ENCODE measurements at regions not wholly inside any gene's neighbourhood (a gene's known extent, or its start where the extent isn't known, plus 50 kb on each side); places are given as distances from the start of the nearest gene placed in this dataset.
"Not testable (repeated sequence)": the region's sequence is repeated elsewhere in the genome, so short reads cannot be mapped to it uniquely, and the experiment has no call there.

DNA sequence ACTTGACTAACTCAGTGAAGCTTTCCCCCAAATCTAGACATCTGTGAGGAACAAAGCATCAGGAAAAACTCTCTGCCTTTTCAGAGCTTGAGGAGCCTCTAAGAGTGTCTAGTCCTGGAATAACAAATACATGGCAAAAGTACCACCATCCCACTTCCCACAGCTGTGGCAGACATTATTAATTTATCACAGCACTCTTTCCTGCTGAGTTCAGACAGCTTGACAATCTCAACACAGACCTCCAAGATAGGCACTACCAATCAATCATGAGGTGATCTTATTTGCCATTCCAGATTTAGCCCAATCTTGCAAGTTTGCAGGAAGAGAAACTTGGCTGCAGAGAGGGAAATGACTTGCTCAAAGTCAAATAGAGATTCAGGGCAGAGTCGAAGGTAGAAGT is 202.8 kb downstream of the MN1 start:
- no peak for DNase-seq (ENCODE audit: low spot score)

DNA sequence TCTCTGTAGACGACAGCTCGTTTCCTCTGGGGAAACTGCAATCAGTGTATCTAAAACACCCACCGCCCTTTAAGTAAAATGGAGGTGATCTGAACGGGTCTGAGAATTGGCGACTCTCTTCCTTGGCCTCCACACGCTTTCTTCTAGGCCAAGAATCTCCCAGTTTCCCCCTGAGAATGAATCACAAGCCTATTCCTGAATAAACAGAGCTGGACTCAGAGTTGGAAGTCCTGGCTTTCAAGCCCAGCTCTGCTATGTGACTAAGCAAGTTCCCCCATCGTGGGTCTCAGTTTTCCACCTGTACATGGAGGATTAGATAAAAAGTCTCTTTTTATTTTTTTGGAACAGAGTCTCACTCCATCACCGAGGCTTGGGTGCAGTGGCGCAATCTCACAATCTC is 200.4 kb downstream of the MN1 start:
- no peak for DNase-seq (ENCODE audit: low spot score)

DNA sequence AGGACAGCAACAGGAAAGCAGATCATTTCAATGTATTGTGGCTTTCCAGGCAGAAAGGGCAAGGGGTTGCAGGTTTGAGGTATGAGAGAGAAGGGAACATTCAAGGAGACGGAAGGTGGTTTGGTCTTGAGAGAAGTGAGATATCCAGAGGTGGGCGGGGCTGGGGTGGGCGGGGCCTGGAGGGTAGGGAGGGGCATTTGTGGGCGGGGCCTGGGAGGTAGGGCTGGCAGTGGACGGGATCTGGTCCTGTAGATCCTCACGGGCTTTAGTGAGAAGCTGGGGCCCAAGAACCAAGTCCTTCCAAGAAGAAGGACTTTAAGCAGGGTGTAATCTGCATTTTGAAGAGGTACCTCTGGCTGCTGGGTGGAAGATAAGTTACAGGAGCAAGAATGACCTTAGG is 199.2 kb downstream of the MN1 start:
- peak; percentile 7 for DNase-seq (ENCODE audit: low spot score)

DNA sequence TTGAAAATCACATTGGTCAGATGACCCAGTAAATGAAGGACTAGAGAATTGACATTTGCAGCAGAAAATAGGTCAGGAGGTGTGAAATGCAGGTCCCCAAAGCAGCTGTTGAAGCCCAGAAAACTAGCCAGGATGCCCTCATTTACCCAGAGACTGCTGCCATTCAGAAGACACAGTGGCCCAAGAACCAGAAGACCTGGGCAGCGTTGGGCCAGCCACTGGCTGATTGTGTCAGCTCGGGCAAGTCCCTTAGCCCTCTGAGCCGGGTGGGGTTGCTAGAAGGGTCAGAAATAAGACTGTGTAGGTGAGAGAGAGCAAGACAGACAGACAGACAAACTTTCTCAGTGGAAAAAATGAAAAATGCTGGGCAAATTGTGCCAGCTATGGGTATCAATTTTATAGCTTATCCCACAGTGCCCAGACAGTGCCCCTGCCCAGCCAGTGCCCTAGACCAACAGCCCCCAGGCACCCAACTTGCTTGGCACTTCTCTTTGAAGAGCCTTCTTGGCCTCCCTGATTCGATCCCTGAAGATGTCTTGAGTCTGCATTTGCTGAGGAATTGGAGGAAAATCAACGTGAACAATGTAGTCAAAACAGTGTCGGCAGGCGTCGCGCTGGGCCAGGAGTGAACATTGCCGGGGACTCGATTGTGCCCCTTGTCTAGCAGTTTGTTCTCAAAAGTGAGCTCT is 198.3 kb downstream of the MN1 start:
- DNase-seq (ENCODE audit: low spot score) = no peak

DNA sequence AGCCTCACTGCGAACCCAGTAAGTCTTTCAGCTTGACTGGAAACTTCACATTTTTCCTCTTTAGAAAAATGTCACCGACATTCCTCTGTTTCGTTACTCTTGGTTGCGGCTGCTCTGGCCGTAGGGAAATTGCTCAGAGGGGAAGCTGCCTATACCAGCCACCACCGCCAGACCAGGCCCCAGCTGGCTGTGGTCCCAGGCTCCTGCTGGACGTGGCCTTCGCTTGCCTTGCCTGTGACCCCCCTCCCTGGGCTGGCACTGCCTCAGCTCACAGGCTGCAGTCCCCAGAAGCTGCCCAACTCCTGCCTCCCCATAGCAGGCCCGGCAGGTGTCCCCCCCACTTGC is 197.8 kb downstream of the MN1 start:
- DNase-seq (ENCODE audit: low spot score) = no peak

DNA sequence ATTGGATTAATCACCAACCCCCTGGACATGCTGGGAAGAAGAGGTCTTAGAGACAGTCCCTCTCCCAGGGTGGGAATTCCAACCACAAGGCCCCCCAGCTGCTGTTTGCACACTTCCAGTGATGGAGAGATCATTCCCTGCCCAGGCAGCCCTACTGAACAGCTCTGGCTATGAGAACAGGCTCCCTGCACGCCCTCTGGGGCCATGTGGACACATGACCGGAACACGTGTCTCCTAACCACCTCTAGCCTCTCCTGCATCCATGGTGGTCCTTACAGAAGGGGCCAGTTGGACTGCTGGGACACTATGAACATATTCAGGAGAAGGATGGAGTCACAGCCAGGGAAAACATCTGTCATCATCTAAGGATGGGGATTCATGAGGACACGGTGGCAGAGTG is 196.2 kb downstream of the MN1 start:
- no peak for DNase-seq (ENCODE audit: low spot score)

DNA sequence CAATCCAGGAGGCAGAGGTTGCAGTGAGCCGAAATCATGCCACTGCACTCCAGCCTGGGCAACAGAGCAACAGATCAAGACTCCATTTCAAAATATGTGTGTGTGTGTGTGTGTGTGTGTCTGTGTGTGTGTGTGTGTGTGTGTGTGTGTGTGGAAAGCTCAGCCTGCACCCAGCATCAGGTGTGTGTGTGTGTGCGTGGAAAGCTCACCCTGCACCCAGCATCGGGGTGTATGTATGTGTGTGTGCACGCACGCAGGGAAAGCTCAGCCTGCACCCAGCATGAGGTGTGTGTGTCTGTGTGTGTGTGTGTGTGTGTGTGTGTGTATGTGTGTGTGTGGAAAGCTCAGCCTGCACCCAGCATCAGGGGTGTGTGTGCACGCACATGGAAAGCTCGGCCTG is 193.8 kb downstream of the MN1 start:
- DNase-seq (ENCODE audit: low spot score) = not testable (repeated sequence)

DNA sequence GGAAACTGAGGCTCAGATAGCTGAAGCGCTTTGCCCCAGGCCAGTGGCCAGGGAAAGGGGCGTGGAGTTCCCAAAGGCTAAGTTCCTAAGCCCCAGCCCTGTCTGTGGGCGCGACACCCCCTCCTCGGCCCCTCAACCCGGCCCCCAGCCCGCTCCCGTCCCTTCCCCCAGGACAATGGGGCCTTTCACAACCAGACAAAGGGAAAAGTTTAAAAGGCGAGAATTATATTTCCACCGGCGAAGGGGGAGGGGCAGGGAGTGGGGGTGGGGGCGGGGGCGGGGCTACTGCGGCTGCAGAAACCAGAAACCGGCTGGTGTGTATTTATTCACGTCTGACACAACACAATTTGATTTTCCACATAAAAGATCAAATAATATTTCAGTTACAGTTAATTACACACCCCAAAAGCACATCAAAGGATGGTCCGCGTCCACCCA is 192.1 kb downstream of the MN1 start:
- no peak for DNase-seq (ENCODE audit: low spot score)

DNA sequence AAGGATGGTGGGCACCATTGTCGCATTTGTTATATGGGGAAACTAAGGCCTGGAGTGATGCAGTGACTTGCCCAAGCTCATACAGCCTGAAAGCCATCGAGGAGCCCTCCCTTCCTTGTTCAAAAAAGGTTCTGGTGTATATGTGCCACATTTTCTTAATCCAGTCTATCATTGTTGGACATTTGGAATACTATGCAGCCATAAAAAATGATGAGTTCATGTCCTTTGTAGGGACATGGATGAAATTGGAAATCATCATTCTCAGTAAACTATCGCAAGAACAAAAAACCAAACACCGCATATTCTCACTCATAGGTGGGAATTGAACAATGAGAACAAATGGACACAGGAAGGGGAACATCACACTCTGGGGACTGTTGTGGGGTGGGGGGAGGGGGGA is 191.4 kb downstream of the MN1 start:
- DNase-seq (ENCODE audit: low spot score) = not testable (repeated sequence)

DNA sequence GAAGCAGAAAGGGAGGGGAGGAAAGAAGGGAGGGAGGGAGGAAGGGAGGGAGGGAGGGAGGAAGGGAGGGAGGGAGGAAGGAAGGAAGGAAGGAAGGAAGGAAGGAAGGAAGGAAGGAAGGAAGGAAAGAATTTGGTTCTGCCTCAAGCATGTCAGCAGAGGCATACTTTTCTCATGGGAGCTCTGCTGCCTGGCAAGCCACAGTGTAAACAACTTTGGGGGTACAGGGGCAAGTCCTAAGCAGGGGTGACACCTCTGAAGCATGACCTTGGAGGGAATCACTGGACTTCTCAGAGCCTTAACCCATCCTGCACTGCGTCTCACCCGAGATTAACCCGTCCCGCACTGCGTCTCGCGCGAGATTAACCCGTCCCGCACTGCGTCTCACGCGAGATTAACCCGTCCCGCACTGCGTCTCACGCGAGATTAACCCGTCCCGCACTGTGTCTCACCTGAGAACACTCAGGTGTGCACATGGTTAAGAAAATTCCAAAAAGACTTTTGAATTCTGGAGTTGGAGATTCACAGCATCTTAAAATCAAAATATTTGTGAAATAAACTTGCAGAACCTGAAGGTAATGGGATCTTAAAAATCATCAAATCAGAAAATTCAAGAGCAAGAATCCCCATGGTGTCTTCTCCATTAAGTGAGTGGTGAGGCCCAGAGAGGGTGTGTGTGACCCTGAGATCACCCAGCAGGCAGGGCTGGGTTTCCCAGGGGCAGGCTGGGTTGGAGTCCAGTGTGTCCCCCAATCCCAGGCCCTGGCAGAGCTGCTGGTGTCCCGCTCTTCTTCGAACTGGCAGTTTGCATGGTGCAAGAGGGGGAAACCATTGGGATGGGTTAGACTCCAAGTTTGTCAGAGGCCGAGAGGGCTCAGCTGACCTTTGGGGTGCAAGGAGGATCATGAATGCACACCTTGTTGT is 190.4 kb downstream of the MN1 start:
- no peak for DNase-seq (ENCODE audit: low spot score)

DNA sequence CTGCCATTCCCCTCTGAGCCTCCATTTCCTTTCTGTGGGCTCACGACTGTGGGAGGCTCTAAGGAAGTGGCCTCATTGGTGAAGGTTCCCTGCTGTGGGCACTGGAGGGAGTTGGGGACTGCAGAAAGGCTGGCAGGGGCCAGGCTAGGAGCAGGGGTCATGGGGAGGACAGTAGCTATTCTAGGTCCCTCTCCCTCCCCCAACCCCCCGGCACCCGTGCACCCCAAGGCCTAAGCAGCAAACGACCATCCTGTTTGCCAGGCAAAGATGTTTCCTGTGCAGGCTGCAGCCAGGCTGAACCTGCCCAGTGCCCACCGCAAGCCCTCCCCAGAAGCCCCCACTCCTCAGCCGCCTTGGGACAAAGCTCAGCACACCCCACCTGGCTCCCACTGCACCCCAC is 189.4 kb downstream of the MN1 start:
- DNase-seq (ENCODE audit: low spot score) = no peak

DNA sequence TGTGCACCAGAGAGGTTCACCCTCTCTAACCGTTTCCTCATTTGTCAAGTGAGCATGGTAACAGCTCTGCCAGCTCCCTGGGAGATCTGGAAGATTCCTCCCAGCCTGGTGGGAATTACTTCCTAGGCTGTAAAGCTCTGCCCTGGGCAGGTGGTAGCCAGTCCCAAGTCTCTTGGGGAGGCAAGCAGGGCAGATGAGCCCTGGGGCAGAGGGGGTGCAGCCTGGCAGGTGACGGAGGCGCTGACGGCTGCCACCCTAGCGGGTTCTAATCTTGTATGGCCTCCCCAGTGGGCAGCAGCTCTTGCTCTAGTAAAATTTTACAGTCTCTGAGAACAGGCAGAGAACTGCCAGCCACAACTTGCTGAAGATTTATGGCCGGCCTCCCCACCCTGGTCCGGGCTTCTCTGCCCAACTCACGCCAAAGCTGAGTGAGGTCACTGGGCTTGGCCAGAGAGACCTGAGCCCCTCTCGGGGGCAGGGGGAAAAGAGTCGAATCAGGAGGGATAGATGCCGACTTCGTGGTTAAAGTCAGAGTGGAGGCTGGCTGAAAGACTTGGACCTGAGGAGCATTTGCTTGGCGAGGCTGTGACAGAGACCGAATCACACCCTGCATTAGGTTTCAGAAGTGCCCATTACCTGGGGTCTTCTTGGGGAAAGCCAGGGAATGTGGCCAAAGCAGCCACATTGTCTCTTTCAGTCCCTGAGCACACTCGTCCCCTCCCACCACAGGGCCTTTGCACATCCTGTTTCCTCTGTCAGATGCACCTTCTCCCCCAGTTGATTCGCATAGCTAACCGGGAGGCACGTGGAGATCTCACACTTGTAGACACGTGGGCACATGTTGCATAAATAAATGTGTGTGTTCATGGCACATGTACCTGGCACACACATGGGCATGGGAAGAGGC is 188.2 kb downstream of the MN1 start:
- no peak for DNase-seq (ENCODE audit: low spot score)

DNA sequence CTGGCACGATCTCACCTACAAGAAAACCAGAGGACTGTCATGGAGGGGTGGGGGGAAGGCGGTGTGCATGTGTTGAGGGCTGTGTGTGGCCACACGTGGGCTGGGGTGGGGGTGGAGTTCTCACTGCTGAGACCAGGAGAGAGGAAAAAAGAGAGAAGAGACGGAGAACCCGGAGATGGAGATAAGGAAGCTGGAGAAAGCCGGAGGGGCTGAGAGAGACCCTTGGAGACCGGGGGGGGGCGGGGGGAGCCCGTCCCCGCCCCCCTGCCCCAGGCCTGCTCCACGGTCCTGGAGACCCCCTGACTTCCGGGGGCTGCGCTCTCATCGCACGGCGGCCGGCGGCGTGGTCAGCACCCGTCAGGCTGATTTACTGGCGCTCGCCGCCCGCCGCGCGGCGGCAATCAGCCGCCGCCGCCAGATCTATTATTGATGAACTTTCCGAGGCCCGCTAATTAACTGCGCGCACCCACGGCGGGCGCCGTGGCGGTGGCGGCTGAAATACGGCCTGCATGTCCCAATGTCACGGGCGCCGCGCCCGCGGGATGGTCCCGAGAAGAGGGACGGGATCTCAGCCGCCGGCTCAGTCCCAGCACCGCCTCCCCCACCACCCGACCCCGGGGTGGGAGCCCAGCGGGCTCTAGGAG is 187.4 kb downstream of the MN1 start:
- no peak for DNase-seq (ENCODE audit: low spot score)

DNA sequence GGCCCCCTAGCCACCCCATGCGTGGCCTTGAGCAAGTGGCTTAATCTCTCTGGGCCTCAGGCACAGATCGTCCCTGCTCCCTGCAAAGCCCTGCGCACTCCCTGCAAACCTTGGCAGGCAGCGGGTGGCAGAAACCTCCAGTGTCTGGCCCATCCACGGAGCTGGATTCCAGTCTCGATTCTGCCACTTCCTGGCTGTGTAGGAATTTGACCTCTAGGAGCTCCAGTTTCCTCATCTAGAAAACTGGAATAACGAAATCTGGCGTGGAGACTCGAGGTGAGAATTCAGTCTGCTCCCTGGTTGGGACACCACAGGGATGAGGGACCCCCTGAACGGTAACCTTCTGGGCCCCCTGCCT is 186.9 kb downstream of the MN1 start:
- no peak for DNase-seq (ENCODE audit: low spot score)

DNA sequence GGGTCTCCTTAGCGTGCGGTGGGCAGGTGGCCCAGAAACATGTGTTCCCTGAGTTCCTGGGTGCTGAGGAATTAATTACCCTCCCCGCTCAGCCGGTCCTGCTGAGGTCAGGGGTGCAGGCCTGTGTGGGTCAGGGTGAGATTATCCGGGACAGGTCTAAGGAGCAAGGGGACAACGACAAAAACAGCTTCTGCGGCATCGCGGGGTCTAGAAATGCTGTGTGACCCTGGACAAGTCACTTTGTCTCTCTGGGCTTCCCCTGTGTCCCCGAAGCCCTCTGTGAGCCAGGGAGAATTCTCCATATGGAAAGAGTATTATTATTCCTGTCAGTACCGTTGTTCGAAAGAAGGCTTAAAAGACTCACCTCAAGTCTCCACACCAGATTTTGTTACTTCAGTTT is 186.1 kb downstream of the MN1 start:
- no peak for DNase-seq (ENCODE audit: low spot score)

DNA sequence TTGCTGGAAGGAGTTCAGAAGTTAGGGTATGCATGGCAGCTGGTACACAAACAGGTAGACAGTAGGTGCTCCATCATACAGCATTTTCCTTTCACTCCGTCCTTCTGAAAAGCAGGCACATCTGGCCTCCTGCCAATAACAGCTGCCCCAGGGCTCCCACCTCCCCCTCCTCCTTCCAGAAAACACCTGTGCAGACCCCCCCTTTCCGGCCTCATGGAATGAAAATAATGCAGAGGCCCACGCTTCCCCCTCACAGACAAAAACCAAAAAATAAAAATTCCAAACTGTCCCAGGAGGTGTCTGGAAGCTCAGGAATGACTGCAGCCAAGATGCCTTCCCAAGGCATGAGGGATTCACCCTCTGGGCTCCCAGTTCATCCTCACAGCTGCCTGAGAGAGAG is 185.5 kb downstream of the MN1 start:
- no peak for DNase-seq (ENCODE audit: low spot score)

DNA sequence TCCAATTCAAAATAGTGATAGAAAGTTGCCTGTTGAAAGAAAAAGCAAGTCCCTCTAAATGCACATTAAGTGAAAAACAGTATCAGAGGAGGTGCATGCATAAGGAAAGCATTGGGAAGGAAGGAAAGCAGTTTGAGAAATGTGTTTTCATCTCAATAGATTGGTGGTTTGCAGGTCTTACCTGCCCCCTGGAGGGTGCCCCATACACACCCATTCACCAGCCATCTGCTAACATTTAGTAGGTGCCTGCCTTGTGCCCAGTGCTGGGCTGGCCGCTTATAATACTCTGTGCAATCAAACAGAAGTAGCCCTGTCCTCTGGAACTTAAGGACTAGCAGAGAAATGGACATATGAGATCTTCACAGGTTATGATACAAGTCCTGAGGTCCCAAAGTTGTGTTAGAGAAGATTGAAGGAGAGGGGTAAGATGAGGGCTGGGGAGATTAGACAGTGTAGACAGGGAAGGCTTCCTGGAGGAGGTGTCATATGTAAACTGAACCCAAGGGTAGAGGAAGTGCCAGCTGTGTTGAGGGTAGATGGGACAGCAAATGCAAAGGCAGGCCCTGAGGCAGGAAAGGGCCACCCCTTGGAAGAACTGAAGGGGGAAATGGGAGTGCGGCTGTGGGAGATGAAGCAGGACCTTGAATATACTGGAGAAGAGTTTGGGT is 184.2 kb downstream of the MN1 start:
- DNase-seq (ENCODE audit: low spot score) = no peak

DNA sequence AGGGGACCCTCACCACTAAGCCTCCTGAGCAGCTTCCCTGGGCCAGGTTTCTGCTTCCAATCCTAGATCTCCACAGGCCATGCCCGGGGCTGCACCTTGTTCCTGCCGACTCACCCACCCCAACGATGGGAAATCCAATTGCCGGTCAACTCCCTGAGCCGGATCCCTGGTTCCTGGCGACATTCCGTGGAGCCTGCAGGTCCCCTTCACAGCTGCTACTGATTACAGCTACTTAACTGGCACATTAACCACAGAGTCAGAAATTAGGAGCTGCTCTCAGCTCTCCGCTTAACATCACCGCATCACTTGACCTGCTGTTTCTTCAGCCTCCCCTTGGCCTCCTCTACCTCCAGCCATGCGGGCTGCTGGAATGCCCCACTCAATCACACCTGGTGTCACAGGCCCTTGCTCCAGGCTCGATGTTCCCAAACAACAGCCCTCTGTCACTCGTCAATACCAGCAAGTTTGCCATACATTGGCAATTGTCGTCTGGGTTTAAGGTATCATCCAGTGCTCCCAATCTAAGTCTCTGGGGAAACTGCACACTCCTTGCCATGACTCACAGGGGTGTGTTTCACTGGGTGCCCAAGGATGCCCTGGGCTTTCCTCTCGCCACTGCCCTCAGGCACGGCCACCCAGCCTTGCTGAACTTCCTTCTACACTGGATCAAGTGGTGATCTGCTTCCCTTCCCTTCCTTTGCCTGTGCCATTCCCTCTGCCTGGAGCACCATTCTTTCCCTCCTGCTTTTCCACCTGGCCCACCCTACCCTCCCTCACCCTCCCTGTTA is 181.0 kb downstream of the MN1 start:
- DNase-seq (ENCODE audit: low spot score) = no peak

DNA sequence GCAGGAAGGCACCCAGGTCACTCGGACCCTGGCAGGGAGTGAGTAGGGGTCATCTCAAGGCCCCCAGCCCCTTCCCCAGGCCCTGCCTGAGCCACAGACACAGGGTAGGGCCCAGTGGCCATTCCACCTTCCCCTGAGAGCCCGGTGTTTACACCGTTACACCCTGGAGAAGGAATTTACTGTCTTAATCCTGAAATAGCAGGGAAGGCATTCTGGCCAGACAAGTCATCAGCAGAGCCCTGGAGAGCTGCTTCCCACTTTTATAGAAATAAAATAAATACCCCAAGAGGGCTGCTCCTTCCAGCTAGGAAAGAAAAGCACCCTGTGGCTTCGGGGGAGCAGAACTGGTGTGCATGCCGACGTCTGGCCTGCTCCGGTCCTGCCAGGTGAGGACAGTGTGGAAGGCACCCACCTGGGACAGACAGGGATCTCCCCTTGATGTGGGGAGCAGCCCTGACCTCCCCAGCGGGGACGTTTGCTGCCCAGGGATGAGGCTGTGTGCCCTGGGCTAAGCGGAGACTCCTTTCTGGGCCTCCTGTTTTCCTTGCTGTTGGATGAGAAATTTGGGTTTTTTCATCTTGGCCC is 180.0 kb downstream of the MN1 start:
- DNase-seq (ENCODE audit: low spot score) = no peak

DNA sequence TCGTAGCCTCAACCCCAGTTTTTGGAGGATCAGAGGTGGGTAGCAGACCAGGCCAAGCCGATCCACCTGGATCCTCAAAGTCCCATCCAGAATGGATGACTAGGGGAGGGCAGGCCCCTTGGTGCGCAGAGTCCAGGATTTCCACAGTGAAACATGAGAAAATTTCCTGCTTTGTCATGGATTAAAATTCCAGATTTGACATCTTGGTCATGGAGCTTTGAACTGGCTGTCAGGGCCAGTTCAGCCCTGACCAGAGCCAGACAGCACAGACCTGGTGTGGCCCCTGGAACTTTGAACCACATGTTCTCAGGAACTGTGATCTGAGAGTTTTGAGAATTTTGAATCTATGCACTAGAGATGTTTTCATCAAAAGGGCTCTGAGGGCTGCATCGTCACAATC is 177.5 kb downstream of the MN1 start:
- DNase-seq (ENCODE audit: low spot score) = no peak
